GM12878 (cell line): ENCODE measurements at regions not wholly inside any gene's neighbourhood (a gene's known extent, or its start where the extent isn't known, plus 50 kb on each side); places are given as distances from the start of the nearest gene placed in this dataset.

ENCODE experiments used
- ATAC-seq: fragments of 200-7000 bp; cut with Tn5 transposase; 3 replicates; pipeline ENCODE4 v1.9.1; 2020; ENCODE audit warnings: mild to moderate bottlenecking, moderate library complexity
- BruUV-seq: library from RNA; stranded (reverse); fragments of 400-500 nt; replicated peaks from 2 replicates; lab custom pipeline; 2021; lab: Mats Ljungman, UMichigan
- CTCF ChIA-PET: fragments of 300-600 bp; sonication (Branson Sonifier 250); formaldehyde crosslinking; extraction: SDS; loops from one replicate; lab custom pipeline; 2021; ENCODE audit warnings: inconsistent platforms; lab: Yijun Ruan, JAX
- POLR2A ChIA-PET: fragments of 350-600 bp; formaldehyde crosslinking; extraction: SDS; loops from one replicate; lab custom pipeline; 2021; ENCODE audit warnings: inconsistent platforms; lab: Charles Lee
- RAD21 ChIA-PET: fragments of 300-600 bp; sonication (Branson Sonifier 250); formaldehyde crosslinking; loops from one replicate; lab custom pipeline; 2023; ENCODE audit warnings: antibody characterized with exemption; ENCODE audit not compliant: unreplicated experiment; lab: Charles Lee
- SMC1A ChIA-PET: fragments of 300-600 bp; sonication (Branson Sonifier 250); formaldehyde crosslinking; loops from one replicate; lab custom pipeline; 2023; ENCODE audit not compliant: unreplicated experiment, uncharacterized antibody; lab: Charles Lee
- DNase-seq: peaks from one replicate; pipeline ENCODE4 v3.0.0-alpha.2; 2011; ENCODE audit warnings: low read depth, low spot score
- FAIRE-seq: peaks from 3 replicates; lab custom pipeline; 2011; peaks lifted over from hg19 to GRCh38; lab: Jason Lieb, UNC
- H2AFZ ChIP-seq: 2 replicates; pipeline ENCODE4 v1.6.0; 2011; ENCODE audit warnings: low read depth, low read length, control low read depth; ENCODE audit not compliant: control insufficient read depth
- H3K27ac ChIP-seq: 2 replicates; pipeline ENCODE4 v1.5.1; 2011; ENCODE audit warnings: control low read depth; ENCODE audit not compliant: control insufficient read depth, insufficient read depth
- H3K27me3 ChIP-seq, 2 experiments: replicated peaks in 1 of 2; 2 replicates each; pipeline versions ENCODE4 v1.6.0 to v1.6.1; 2011; ENCODE audit warnings: low read length in 1 of 2; ENCODE audit not compliant: control insufficient read depth in 2 of 2, insufficient read depth in 2 of 2
- H3K36me3 ChIP-seq, 2 experiments: 2 replicates each; pipeline ENCODE4 v1.5.1; 2011; ENCODE audit warnings: low read length in 1 of 2; ENCODE audit not compliant: control insufficient read depth in 2 of 2, insufficient read depth in 2 of 2
- H3K4me1 ChIP-seq: 2 replicates; pipeline ENCODE4 v1.6.1; 2011; ENCODE audit warnings: mild to moderate bottlenecking, low read length, moderate library complexity, mixed read lengths; ENCODE audit not compliant: control insufficient read depth, insufficient read depth
- H3K4me2 ChIP-seq: 2 replicates; pipeline ENCODE4 v1.6.0; 2011; ENCODE audit warnings: control low read depth; ENCODE audit not compliant: control insufficient read depth, insufficient read depth
- H3K4me3 ChIP-seq: fragments of 200-600 bp; sonication (generic); 2 replicates; pipeline ENCODE4 v1.5.1; 2016
- H3K79me2 ChIP-seq: 2 replicates; pipeline ENCODE4 v1.6.0; 2011; ENCODE audit warnings: low read length; ENCODE audit not compliant: control insufficient read depth, insufficient read depth
- H3K9ac ChIP-seq: 2 replicates; pipeline ENCODE4 v1.8.0; 2011; ENCODE audit warnings: low read length, control low read depth, mixed read lengths; ENCODE audit not compliant: control insufficient read depth, insufficient read depth
- H3K9me3 ChIP-seq: replicated peaks from 3 replicates; pipeline ENCODE4 v1.5.1; 2011; ENCODE audit warnings: mild to moderate bottlenecking, low read length; ENCODE audit not compliant: control insufficient read depth, insufficient read depth
- H4K20me1 ChIP-seq: 2 replicates; pipeline ENCODE4 v1.6.0; 2011; ENCODE audit not compliant: control insufficient read depth, insufficient read depth
- BCL3 ChIP-seq: IDR thresholded peaks from 2 replicates; pipeline ENCODE4 v1.6.1; 2011; ENCODE audit warnings: borderline replicate concordance, low read depth, mild to moderate bottlenecking, moderate library complexity, low read length; ENCODE audit not compliant: insufficient read depth, poor library complexity, severe bottlenecking
- BRCA1 ChIP-seq: IDR thresholded peaks from 2 replicates; pipeline ENCODE4 v1.6.1; 2011; ENCODE audit warnings: low read depth, low read length, improper control_type of control experiment
- CBFB ChIP-seq: IDR thresholded peaks from 2 replicates; pipeline ENCODE4 v1.6.1; 2016; ENCODE audit warnings: antibody characterized with exemption, low read depth
- CEBPZ ChIP-seq: fragments of 150-350 bp; IDR thresholded peaks from 2 replicates; pipeline ENCODE4 v1.6.1; 2016; ENCODE audit warnings: low read depth, low read length
- E4F1 ChIP-seq: fragments of 450-650 bp; IDR thresholded peaks from 2 replicates; pipeline ENCODE4 v1.6.1; 2018; ENCODE audit warnings: borderline replicate concordance, mild to moderate bottlenecking; ENCODE audit not compliant: partially characterized antibody
- NFYA ChIP-seq: IDR thresholded peaks from 2 replicates; pipeline ENCODE4 v1.6.1; 2011; ENCODE audit warnings: low read depth, mild to moderate bottlenecking, low read length, improper control_type of control experiment, borderline replicate concordance
- NR2C2 ChIP-seq: IDR thresholded peaks from 2 replicates; pipeline ENCODE4 v1.6.1; 2011; ENCODE audit warnings: borderline replicate concordance, low read depth; ENCODE audit not compliant: control insufficient read depth, insufficient read length
- RBBP5 ChIP-seq: fragments of 200-600 bp; sonication (generic); conservative IDR thresholded peaks from 2 replicates; pipeline ENCODE4 v1.6.1; 2016
- SUPT20H ChIP-seq: IDR thresholded peaks from 2 replicates; pipeline ENCODE4 v1.6.1; 2011; ENCODE audit warnings: low read depth, mild to moderate bottlenecking, low read length, moderate library complexity, borderline replicate concordance; ENCODE audit not compliant: control insufficient read depth
- TBL1XR1 ChIP-seq: IDR thresholded peaks from 2 replicates; pipeline ENCODE4 v1.6.1; 2012; ENCODE audit warnings: low read depth, low read length, improper control_type of control experiment
- ZBED1 ChIP-seq: IDR thresholded peaks from 2 replicates; pipeline ENCODE4 v1.6.1; 2016; ENCODE audit warnings: borderline replicate concordance
- WGBS: methylation state at CpG from one replicate; pipeline ENCODE4 v1.1.6; 2016; ENCODE audit warnings: low lambda C conversion rate; ENCODE audit not compliant: insufficient replicate concordance, insufficient coverage; ENCODE audit errors: missing lambda C conversion rate; 5-methylcytosine and 5-hydroxymethylcytosine counted together
- in situ Hi-C: fragments of 300-500 bp; cut with MboI; formaldehyde crosslinking; loops from 9 replicates; pipeline ENCODE4 v1.14.3; 2018; ENCODE audit warnings: mixed read lengths
- intact Hi-C: fragments of 100-400 bp; cut with micrococcal nuclease; formaldehyde crosslinking; loops from one replicate; pipeline ENCODE4 v1.14.2; 2022; ENCODE audit not compliant: unreplicated experiment

GRCh38 chr22:22388090-22388489, 120.5 kb downstream of the ZNF280B start:
- no peak overlapping the region for H3K9ac ChIP-seq
- no peaks in the 10 kb centered on the region for H3K4me1 ChIP-seq
- no peaks in the 10 kb centered on the region for H3K79me2 ChIP-seq
- intact Hi-C loops (no loop called here), in situ Hi-C loops (no loop called here)
- no peak overlapping the region for H2AFZ ChIP-seq
- ATAC-seq (no peak), DNase-seq (no peak), FAIRE-seq (no peak)
- RAD21 ChIA-PET: no interaction called here
- no TSS peak for BruUV-seq
- no peak overlapping the region for H3K4me2 ChIP-seq
- WGBS: 21% methylated on average over 5 of the region's 5 CpGs
- no peaks in the 10 kb centered on the region for H4K20me1 ChIP-seq
- no peaks in the 10 kb centered on the region for H3K9me3 ChIP-seq
- no peak overlapping the region for H3K27ac ChIP-seq
- H3K27me3 ChIP-seq: no peaks in the 10 kb centered on the region
- no peak for TF ChIP-seq CEBPZ
- TF ChIP-seq NFYA: no peak
- CTCF ChIA-PET: no interaction called here
- SMC1A ChIA-PET: no interaction called here
- H3K4me3 ChIP-seq: no peak overlapping the region
- no peaks in the 10 kb centered on the region for H3K36me3 ChIP-seq
- POLR2A ChIA-PET: no interaction called here

- no peak overlapping the region for H3K27ac ChIP-seq
- BruUV-seq: no TSS peak
- H4K20me1 ChIP-seq: no peaks in the 10 kb centered on the region
- no peak for FAIRE-seq
- ChIA-PET CTCF (no interaction called here), SMC1A (no interaction called here)
- DNase-seq: no peak
- intact Hi-C loops: no loop called here
- WGBS: 51% methylated on average over 3 of the region's 3 CpGs
- no peaks in the 10 kb centered on the region for H3K9me3 ChIP-seq
- H3K4me2 ChIP-seq: no peak overlapping the region
- no peaks in the 10 kb centered on the region for H3K4me1 ChIP-seq
- H3K9ac ChIP-seq: no peak overlapping the region
- H3K27me3 ChIP-seq: no peaks in the 10 kb centered on the region
- ATAC-seq: no peak
- no peak for TF ChIP-seq RBBP5
- no peak for TF ChIP-seq NR2C2
- TF ChIP-seq BCL3: no peak
- TF ChIP-seq CBFB: no peak
- TF ChIP-seq BRCA1: no peak
- no peak for TF ChIP-seq E4F1
- TF ChIP-seq ZBED1: no peak
- no peak for TF ChIP-seq TBL1XR1
- no peak for TF ChIP-seq SUPT20H
- TF ChIP-seq, all 136 proteins: peak for 0
- RAD21 ChIA-PET: no interaction called here
- in situ Hi-C loops: no loop called here
- POLR2A ChIA-PET: no interaction called here
- Histone ChIP-seq H3K79me2 (no peaks in the 10 kb centered on the region), H3K4me3 (no peak overlapping the region), H2AFZ (no peak overlapping the region), H3K36me3 (no peaks in the 10 kb centered on the region)
Measured at GRCh38 chr22:22388494-22388893, 120.0 kb downstream of the ZNF280B start.
